ENCODE measurements at regions not wholly inside any gene's neighbourhood (a gene's known extent, or its start where the extent isn't known, plus 50 kb on each side); places are given as distances from the start of the nearest gene placed in this dataset.

GRCh38 chr3:67856718-67857117 lies 202.3 kb upstream of the SUCLG2 start:
- no peaks in the 10 kb centered on the region for H3K9me3 ChIP-seq
- no peak overlapping the region for H3K4me3 ChIP-seq
- no peaks in the 10 kb centered on the region for H3K27me3 ChIP-seq
- WGBS, 3 donors, result 92 to 94% (median 92%) methylated on average over 7 of the region's 7 CpGs
- H3K4me1 ChIP-seq (ENCODE audit: insufficient read depth), result no peaks in the 10 kb centered on the region
- intact Hi-C loops (cut with DNase I), result no loop called here
- H3K36me3 ChIP-seq, result no peaks in the 10 kb centered on the region
- no peak for TF ChIP-seq POLR2A (IDR thresholded peaks at IDR 0.05)
- TF ChIP-seq CTCF (IDR thresholded peaks at IDR 0.05), result no peak
- TF ChIP-seq EP300 (IDR thresholded peaks at IDR 0.05), result no peak
- no peak overlapping the region for H3K27ac ChIP-seq
- no peak for DNase-seq

GRCh38 chr3:67854663-67855062 lies 200.3 kb upstream of the SUCLG2 start:
- 88 to 93% (median 90%) methylated on average over 1 of the region's 1 CpG for WGBS, 3 donors
- H3K36me3 ChIP-seq, result no peaks in the 10 kb centered on the region
- no peaks in the 10 kb centered on the region for H3K4me1 ChIP-seq (ENCODE audit: insufficient read depth)
- no peaks in the 10 kb centered on the region for H3K27me3 ChIP-seq
- no peaks in the 10 kb centered on the region for H3K9me3 ChIP-seq
- intact Hi-C loops (cut with DNase I), result no loop called here
- no peak overlapping the region for H3K27ac ChIP-seq
- no peak for TF ChIP-seq POLR2A (IDR thresholded peaks at IDR 0.05)
- no peak for TF ChIP-seq CTCF (IDR thresholded peaks at IDR 0.05)
- TF ChIP-seq EP300 (IDR thresholded peaks at IDR 0.05), result no peak
- H3K4me3 ChIP-seq, result no peak overlapping the region
- no peak for DNase-seq

- TF ChIP-seq CTCF (IDR thresholded peaks at IDR 0.05) (no peak), POLR2A (IDR thresholded peaks at IDR 0.05) (no peak), EP300 (IDR thresholded peaks at IDR 0.05) (no peak)
- Histone ChIP-seq H3K27me3 (no peaks in the 10 kb centered on the region), H3K4me3 (no peak overlapping the region), H3K9me3 (no peaks in the 10 kb centered on the region), H3K27ac (no peak overlapping the region), H3K36me3 (no peaks in the 10 kb centered on the region), H3K4me1 (ENCODE audit: insufficient read depth) (no peaks in the 10 kb centered on the region)
- intact Hi-C loops (cut with DNase I), result no loop called here
- no peak for DNase-seq
- WGBS, 3 donors, result 39 to 59% (median 45%) methylated on average over 2 of the region's 2 CpGs
These were observed 199.1 kb upstream of the SUCLG2 start for GRCh38 chr3:67853520-67853919.

GRCh38 chr3:67848299-67848698 lies 193.9 kb upstream of the SUCLG2 start:
- Histone ChIP-seq H3K4me1 (ENCODE audit: insufficient read depth) (no peaks in the 10 kb centered on the region), H3K9me3 (no peaks in the 10 kb centered on the region), H3K4me3 (no peak overlapping the region), H3K36me3 (no peaks in the 10 kb centered on the region), H3K27ac (no peak overlapping the region), H3K27me3 (no peaks in the 10 kb centered on the region)
- WGBS, 3 donors, result 50 to 68% (median 64%) methylated on average over 3 of the region's 3 CpGs
- no peak for TF ChIP-seq CTCF (IDR thresholded peaks at IDR 0.05)
- no peak for TF ChIP-seq POLR2A (IDR thresholded peaks at IDR 0.05)
- TF ChIP-seq EP300 (IDR thresholded peaks at IDR 0.05), result no peak
- intact Hi-C loops (cut with DNase I), result no loop called here
- no peak for DNase-seq

GRCh38 chr3:67846166-67846565 lies 191.8 kb upstream of the SUCLG2 start:
- TF ChIP-seq POLR2A (IDR thresholded peaks at IDR 0.05) (no peak), CTCF (IDR thresholded peaks at IDR 0.05) (no peak), EP300 (IDR thresholded peaks at IDR 0.05) (no peak)
- Histone ChIP-seq H3K27ac (no peak overlapping the region), H3K27me3 (no peaks in the 10 kb centered on the region), H3K4me3 (no peak overlapping the region), H3K4me1 (ENCODE audit: insufficient read depth) (no peaks in the 10 kb centered on the region), H3K9me3 (no peaks in the 10 kb centered on the region), H3K36me3 (no peaks in the 10 kb centered on the region)
- intact Hi-C loops (cut with DNase I), result no loop called here
- no peak for DNase-seq

Data from ovary (tissue), 7 donors.